K562 (cell line): ENCODE measurements at regions not wholly inside any gene's neighbourhood (a gene's known extent, or its start where the extent isn't known, plus 50 kb on each side); places are given as distances from the start of the nearest gene placed in this dataset.

ENCODE experiments used
- ATAC-seq: fragments of 200-7000 bp; cut with Tn5 transposase; 3 replicates; pipeline ENCODE4 v1.9.1; 2020; ENCODE audit warnings: moderate library complexity
- BruUV-seq: library from RNA; stranded (reverse); fragments of 400-500 nt; replicated peaks from 2 replicates; lab custom pipeline; 2021; lab: Mats Ljungman, UMichigan
- CTCF ChIA-PET: fragments of 300-600 bp; formaldehyde crosslinking; extraction: SDS; loops from one replicate; lab custom pipeline; 2021; ENCODE audit warnings: low intra/inter-chr PET ratio; lab: Yijun Ruan, JAX
- POLR2A ChIA-PET: fragments of 300-600, 350-650 bp; sonication (Branson Sonifier 250); formaldehyde crosslinking; extraction: SDS; loops from one replicate; lab custom pipeline; 2021; ENCODE audit warnings: antibody characterized with exemption, inconsistent platforms; lab: Yijun Ruan, JAX
- DNase-seq, 4 experiments: peaks; one replicate each; pipeline versions ENCODE4 v3.0.0 to v3.0.0-alpha.2; 2011 to 2018; ENCODE audit warnings: low spot score in 3 of 4, mixed read lengths in 3 of 4; ENCODE audit errors: extremely low read depth in 1 of 4
- FAIRE-seq: peaks from 2 replicates; lab custom pipeline; 2011; peaks lifted over from hg19 to GRCh38; lab: Jason Lieb, UNC
- H2AFZ ChIP-seq: 2 replicates; pipeline ENCODE4 v1.6.0; 2011; ENCODE audit warnings: low read depth, low read length, control low read depth, inconsistent platforms
- H3K27ac ChIP-seq: fragments of 200-600 bp; 3 replicates; pipeline ENCODE4 v1.8.0; 2011; ENCODE audit warnings: low read depth, mild to moderate bottlenecking, control low read depth, inconsistent platforms, low read length, moderate library complexity, mixed read lengths; ENCODE audit errors: extremely low read depth
- H3K27me3 ChIP-seq, 2 experiments: fragments of 300-600 bp in 1 of 2; 2 replicates in 1 of 2; 3 replicates in 1 of 2; pipeline versions ENCODE4 v1.6.0 to v1.8.0; 2011; ENCODE audit warnings: inconsistent platforms in 2 of 2, low read length in 2 of 2, mild to moderate bottlenecking in 1 of 2, mixed read lengths in 1 of 2, moderate library complexity in 1 of 2; ENCODE audit not compliant: control insufficient read depth in 2 of 2, insufficient read depth in 2 of 2
- H3K36me3 ChIP-seq: fragments of 300-600 bp; 3 replicates; pipeline ENCODE4 v1.8.0; 2011; ENCODE audit warnings: mild to moderate bottlenecking, low read length, inconsistent platforms; ENCODE audit not compliant: control insufficient read depth, insufficient read depth
- H3K4me1 ChIP-seq, 2 experiments: fragments of 200-600 bp in 1 of 2; replicated peaks in 1 of 2; 2 replicates in 1 of 2; 3 replicates in 1 of 2; pipeline versions ENCODE4 v1.5.1 to v1.8.0; 2011; ENCODE audit warnings: inconsistent platforms in 2 of 2, low read length in 2 of 2, mild to moderate bottlenecking in 1 of 2, mixed read lengths in 1 of 2, moderate library complexity in 1 of 2; ENCODE audit not compliant: control insufficient read depth in 2 of 2, insufficient read depth in 2 of 2
- H3K4me2 ChIP-seq: 2 replicates; pipeline ENCODE4 v1.6.1; 2011; ENCODE audit warnings: low read length, control low read depth, inconsistent platforms, mixed read lengths; ENCODE audit not compliant: insufficient read depth
- H3K4me3 ChIP-seq: fragments of 200-600 bp; sonication (generic), shearing (Covaris generic); 2 replicates; pipeline ENCODE4 v1.5.1; 2016; ENCODE audit warnings: control low read depth, inconsistent platforms
- H3K79me2 ChIP-seq: fragments of 200-600 bp; 3 replicates; pipeline ENCODE4 v1.8.0; 2011; ENCODE audit warnings: low read length, inconsistent platforms; ENCODE audit not compliant: control insufficient read depth, insufficient read depth
- H3K9ac ChIP-seq, 2 experiments: 2 replicates each; pipeline versions ENCODE4 v1.6.0 to v1.6.1; 2011; ENCODE audit warnings: low read depth in 2 of 2, low read length in 2 of 2, control low read depth in 1 of 2, inconsistent platforms in 1 of 2, mild to moderate bottlenecking in 1 of 2, mixed read lengths in 1 of 2; ENCODE audit not compliant: insufficient read depth in 1 of 2
- H3K9me1 ChIP-seq: one replicate; pipeline ENCODE4 v1.6.0; 2011; ENCODE audit warnings: inconsistent platforms, mild to moderate bottlenecking, low read length, moderate library complexity; ENCODE audit not compliant: control insufficient read depth, insufficient read depth
- H3K9me3 ChIP-seq: replicated peaks from 2 replicates; pipeline ENCODE4 v1.5.1; 2011; ENCODE audit warnings: low read depth, low read length, inconsistent platforms; ENCODE audit not compliant: control insufficient read depth, insufficient read depth
- H4K20me1 ChIP-seq: replicated peaks from 2 replicates; pipeline ENCODE4 v1.6.1; 2011; ENCODE audit warnings: low read length, inconsistent platforms, mixed read lengths; ENCODE audit not compliant: control insufficient read depth, insufficient read depth
- ADNP ChIP-seq: fragments of 200-800 bp; sonication (Bioruptor generic); IDR thresholded peaks from 2 replicates; pipeline ENCODE4 v1.6.1; 2016; ENCODE audit warnings: missing genetic modification characterization, missing compliant biosample characterization
- GTF2F1 ChIP-seq: IDR thresholded peaks from 2 replicates; pipeline ENCODE4 v1.6.1; 2011; ENCODE audit warnings: low read depth, low read length, improper control_type of control experiment
- HCFC1 ChIP-seq: IDR thresholded peaks from 2 replicates; pipeline ENCODE4 v1.6.1; 2012; ENCODE audit warnings: low read depth, low read length, improper control_type of control experiment
- HDAC2 ChIP-seq: fragments of 450-650 bp; IDR thresholded peaks from 2 replicates; pipeline ENCODE4 v1.6.1; 2016; ENCODE audit warnings: mild to moderate bottlenecking
- NFIC ChIP-seq: fragments of 450-650 bp; IDR thresholded peaks from 2 replicates; pipeline ENCODE4 v1.6.1; 2017; ENCODE audit warnings: mild to moderate bottlenecking, inconsistent platforms
- POLR2B ChIP-seq: fragments of 450-650 bp; IDR thresholded peaks from 2 replicates; pipeline ENCODE4 v1.6.1; 2018; ENCODE audit warnings: low read depth; ENCODE audit not compliant: partially characterized antibody
- SAFB2 ChIP-seq: fragments of 200-400 bp; formaldehyde crosslinking; IDR thresholded peaks from 2 replicates; pipeline ENCODE4 v1.6.1; 2018; ENCODE audit warnings: borderline replicate concordance, low read length, low read depth, moderate library complexity; ENCODE audit not compliant: severe bottlenecking
- SRF ChIP-seq, 2 experiments: fragments of 250-450, 450-650 bp in 1 of 2; sonication (Bioruptor Pico) in 1 of 2; sonication (generic) in 1 of 2; formaldehyde crosslinking; IDR thresholded peaks; 2 replicates each; pipeline versions ENCODE4 v1.5.0 to v1.5.1; 2020 to 2022; ENCODE audit warnings: mild to moderate bottlenecking in 1 of 2, missing genetic modification reagents in 1 of 2
- ZNF431 ChIP-seq: sonication (generic); formaldehyde crosslinking; IDR thresholded peaks from 2 replicates; pipeline ENCODE4 v1.8.0; 2022; ENCODE audit warnings: mild to moderate bottlenecking, missing genetic modification reagents
- WGBS: fragments of 100-300 bp; shearing (Covaris generic); methylation state at CpG from one replicate; pipeline ENCODE4 v1.1.6; 2016; ENCODE audit warnings: low coverage, mixed read lengths; ENCODE audit not compliant: insufficient coverage; ENCODE audit errors: missing lambda C conversion rate; 5-methylcytosine and 5-hydroxymethylcytosine counted together
- in situ Hi-C: fragments of 300-500 bp; cut with MboI; formaldehyde crosslinking; loops from 4 replicates; pipeline ENCODE4 v1.15.0; 2018; ENCODE audit warnings: inconsistent platforms, mixed read lengths
- intact Hi-C: fragments of 100-400 bp; cut with micrococcal nuclease; formaldehyde crosslinking; loops from 2 replicates; pipeline ENCODE4 v1.14.2; 2022

GRCh38 chr2:67498931-67499330 lies 101.8 kb downstream of the ETAA1 start:
- ATAC-seq (no peak), FAIRE-seq (no peak), DNase-seq (no peak)
- 0% methylated on average over 1 of the region's 1 CpG for WGBS
- no peak overlapping the region for H3K4me3 ChIP-seq
- ChIA-PET POLR2A (no interaction called here), CTCF (no interaction called here)
- H4K20me1 ChIP-seq: no peaks in the 10 kb centered on the region
- H3K9me3 ChIP-seq: no peaks in the 10 kb centered on the region
- H3K9me1 ChIP-seq: no peaks in the 10 kb centered on the region
- H3K27ac ChIP-seq: no peak overlapping the region
- intact Hi-C loops: no loop called here
- H3K4me2 ChIP-seq: no peak overlapping the region
- no peaks in the 10 kb centered on the region for H3K4me1 ChIP-seq
- H2AFZ ChIP-seq: no peak overlapping the region
- no peaks in the 10 kb centered on the region for H3K79me2 ChIP-seq
- H3K36me3 ChIP-seq: no peaks in the 10 kb centered on the region
- in situ Hi-C loops: no loop called here
- TF ChIP-seq NFIC (no peak), POLR2B (no peak), HCFC1 (no peak), SAFB2 (no peak), SRF (CRISPR knock-in tag; IDR thresholded peaks at IDR 0.05) (no peak), ZNF431 (CRISPR knock-in tag) (no peak), GTF2F1 (no peak), HDAC2 (no peak), ADNP (no peak)
- no peaks in the 10 kb centered on the region for H3K27me3 ChIP-seq
- no peak overlapping the region for H3K9ac ChIP-seq
- no TSS peak for BruUV-seq
